HEK293T (cell line): ENCODE measurements at regions not wholly inside any gene's neighbourhood (a gene's known extent, or its start where the extent isn't known, plus 50 kb on each side); places are given as distances from the start of the nearest gene placed in this dataset.

Experiments used
- CTCF ChIA-PET: fragments of 350-600 bp; formaldehyde crosslinking; extraction: SDS; loops from one replicate; lab custom pipeline; 2021; ENCODE audit warnings: antibody characterized with exemption, inconsistent platforms; lab: Yijun Ruan, JAX
- POLR2A ChIA-PET: fragments of 350-600 bp; formaldehyde crosslinking; extraction: SDS; loops from one replicate; lab custom pipeline; 2020; ENCODE audit warnings: antibody characterized with exemption, inconsistent platforms; lab: Yijun Ruan, JAX
- DNase-seq: peaks from one replicate; pipeline ENCODE4 v3.0.0; 2012; ENCODE audit warnings: mixed read lengths; ENCODE audit errors: extremely low spot score
- ARNT ChIP-seq: fragments of 450-650 bp; IDR thresholded peaks from 2 replicates; pipeline ENCODE4 v1.6.1; 2017; ENCODE audit warnings: mild to moderate bottlenecking
- BHLHE40 ChIP-seq: fragments of 450-650 bp; IDR thresholded peaks from 2 replicates; pipeline ENCODE4 v1.6.1; 2016; ENCODE audit warnings: mild to moderate bottlenecking, moderate library complexity, borderline replicate concordance
- CTBP1 ChIP-seq: fragments of 450-650 bp; IDR thresholded peaks from 2 replicates; pipeline ENCODE4 v1.6.1; 2016; ENCODE audit warnings: borderline replicate concordance
- ELF4 ChIP-seq: fragments of 450-650 bp; IDR thresholded peaks from 2 replicates; pipeline ENCODE4 v1.6.1; 2017; ENCODE audit warnings: antibody characterized with exemption
- FOXA1 ChIP-seq: fragments of 450-650 bp; IDR thresholded peaks from 2 replicates; pipeline ENCODE4 v1.6.1; 2016; ENCODE audit warnings: mild to moderate bottlenecking
- FOXK2 ChIP-seq: fragments of 450-650 bp; IDR thresholded peaks from 2 replicates; pipeline ENCODE4 v1.6.1; 2016; ENCODE audit warnings: mild to moderate bottlenecking
- FOXM1 ChIP-seq: fragments of 450-650 bp; IDR thresholded peaks from 2 replicates; pipeline ENCODE4 v1.6.1; 2017; ENCODE audit warnings: mild to moderate bottlenecking, borderline replicate concordance
- HDGF ChIP-seq: fragments of 450-650 bp; IDR thresholded peaks from 2 replicates; pipeline ENCODE4 v1.6.1; 2017; ENCODE audit warnings: antibody characterized with exemption, borderline replicate concordance
- L3MBTL2 ChIP-seq: fragments of 450-650 bp; conservative IDR thresholded peaks from 2 replicates; pipeline ENCODE4 v1.6.1; 2016; ENCODE audit warnings: mild to moderate bottlenecking
- LEF1 ChIP-seq: fragments of 450-650 bp; IDR thresholded peaks from 2 replicates; pipeline ENCODE4 v1.6.1; 2017; ENCODE audit warnings: mild to moderate bottlenecking, borderline replicate concordance
- NFRKB ChIP-seq: fragments of 450-650 bp; IDR thresholded peaks from 2 replicates; pipeline ENCODE4 v1.6.1; 2016; ENCODE audit warnings: mild to moderate bottlenecking, moderate library complexity
- SP1 ChIP-seq: fragments of 450-650 bp; IDR thresholded peaks from 2 replicates; pipeline ENCODE4 v1.6.1; 2017
- SUZ12 ChIP-seq: fragments of 450-650 bp; IDR thresholded peaks from 2 replicates; pipeline ENCODE4 v1.6.1; 2016; ENCODE audit warnings: mild to moderate bottlenecking
- TARDBP ChIP-seq: fragments of 450-650 bp; IDR thresholded peaks from 2 replicates; pipeline ENCODE4 v1.6.1; 2016
- ZNF384 ChIP-seq: fragments of 450-650 bp; IDR thresholded peaks from 2 replicates; pipeline ENCODE4 v1.6.1; 2016
- TF ChIP-seq, protein P1 (sequence below): fragments of 450-650 bp; IDR thresholded peaks from 2 replicates; pipeline ENCODE4 v1.6.1; 2016

GRCh38 chr6:14906621-14907020 lies 339.2 kb upstream of the JARID2 start:
- TF ChIP-seq BHLHE40 = no peak
- TF ChIP-seq ZNF384 = no peak
- TF ChIP-seq ARNT = no peak
- no peak for TF ChIP-seq SP1
- TF ChIP-seq SUZ12 = no peak
- TF ChIP-seq, protein P1, sequence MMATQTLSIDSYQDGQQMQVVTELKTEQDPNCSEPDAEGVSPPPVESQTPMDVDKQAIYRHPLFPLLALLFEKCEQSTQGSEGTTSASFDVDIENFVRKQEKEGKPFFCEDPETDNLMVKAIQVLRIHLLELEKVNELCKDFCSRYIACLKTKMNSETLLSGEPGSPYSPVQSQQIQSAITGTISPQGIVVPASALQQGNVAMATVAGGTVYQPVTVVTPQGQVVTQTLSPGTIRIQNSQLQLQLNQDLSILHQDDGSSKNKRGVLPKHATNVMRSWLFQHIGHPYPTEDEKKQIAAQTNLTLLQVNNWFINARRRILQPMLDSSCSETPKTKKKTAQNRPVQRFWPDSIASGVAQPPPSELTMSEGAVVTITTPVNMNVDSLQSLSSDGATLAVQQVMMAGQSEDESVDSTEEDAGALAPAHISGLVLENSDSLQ = no peak
- TF ChIP-seq TARDBP = no peak
- POLR2A ChIA-PET = no interaction called here
- no peak for DNase-seq
- CTCF ChIA-PET = no interaction called here

DNA sequence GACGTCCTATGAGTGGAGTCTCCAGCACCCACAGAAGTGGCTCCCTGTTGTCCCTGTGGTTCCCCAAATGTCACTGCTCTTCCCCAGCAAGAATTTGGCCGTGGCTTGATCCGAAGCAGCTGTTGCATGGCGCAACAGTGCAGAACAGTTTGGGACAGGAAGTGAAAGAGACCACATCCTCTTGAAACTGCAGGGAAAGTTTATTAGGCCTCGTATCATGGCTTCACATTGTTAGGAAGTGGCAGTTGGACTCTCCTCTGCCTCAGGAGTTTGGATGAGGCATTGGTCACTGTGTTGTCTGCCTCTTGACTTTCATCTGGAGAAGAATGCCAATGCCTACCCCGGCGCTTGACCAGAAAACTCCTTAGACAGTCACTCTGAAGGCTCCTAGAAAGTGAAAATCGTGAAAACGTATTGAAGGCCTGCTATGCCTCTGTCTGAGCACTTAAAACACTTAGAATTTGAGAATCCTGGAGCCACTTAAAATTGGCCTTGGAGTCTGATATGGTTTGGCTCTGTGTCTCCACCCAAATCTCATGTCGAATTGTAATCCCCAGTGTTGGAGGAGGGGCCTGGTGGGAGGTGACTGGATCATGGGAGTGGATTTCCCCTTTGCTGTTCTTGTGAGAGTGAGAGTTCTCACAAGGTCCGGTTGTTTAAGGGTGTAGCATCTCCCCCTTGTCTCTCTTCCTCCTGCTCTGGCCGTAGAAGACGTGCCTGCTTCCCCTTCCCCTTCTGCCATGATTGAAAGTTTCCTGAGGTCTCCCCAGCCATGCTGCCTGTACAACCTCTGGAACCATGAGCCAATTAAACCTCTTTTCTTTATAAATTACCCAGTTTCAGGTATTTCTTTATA lies 334.9 kb upstream of the JARID2 start:
- TF ChIP-seq ELF4 = no peak
- no peak for TF ChIP-seq LEF1
- TF ChIP-seq, protein P1 = no peak
- TF ChIP-seq BHLHE40 = no peak
- no peak for TF ChIP-seq ZNF384
- no peak for TF ChIP-seq SP1
- TF ChIP-seq NFRKB = no peak
- TF ChIP-seq L3MBTL2 = no peak
- TF ChIP-seq ARNT = no peak
- TF ChIP-seq TARDBP = no peak
- TF ChIP-seq FOXK2 = no peak
- no peak for TF ChIP-seq FOXA1
- ChIA-PET POLR2A (no interaction called here), CTCF (no interaction called here)
- DNase-seq = no peak

DNA sequence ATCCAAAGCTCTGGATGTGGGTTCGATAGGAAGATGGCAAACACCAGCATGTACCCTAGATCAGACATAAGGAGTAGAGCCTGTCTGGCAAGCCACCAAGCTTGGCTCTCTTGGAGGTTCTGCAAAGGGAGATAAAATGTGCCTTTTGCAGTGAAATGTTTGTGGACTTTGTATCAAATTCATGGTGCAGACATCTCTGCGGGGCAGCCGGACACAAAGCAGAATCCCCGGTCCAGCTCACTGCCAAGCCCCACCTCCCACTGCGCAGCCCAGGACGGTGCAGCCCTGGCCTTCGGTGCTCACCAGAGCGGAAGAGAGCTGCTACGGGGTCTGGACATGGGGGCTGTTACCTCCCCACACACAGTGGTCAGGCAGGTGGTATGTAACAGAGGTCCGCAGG lies 333.6 kb upstream of the JARID2 start:
- ChIA-PET CTCF (no interaction called here), POLR2A (no interaction called here)
- TF ChIP-seq ARNT (no peak), HDGF (no peak), FOXA1 (no peak), NFRKB (no peak), FOXK2 (no peak), L3MBTL2 (no peak), SUZ12 (no peak), TARDBP (no peak), FOXM1 (no peak), CTBP1 (no peak), ELF4 (no peak), ZNF384 (no peak), LEF1 (no peak), SP1 (no peak), BHLHE40 (no peak)
- TF ChIP-seq, protein P1 = no peak
- no peak for DNase-seq

DNA sequence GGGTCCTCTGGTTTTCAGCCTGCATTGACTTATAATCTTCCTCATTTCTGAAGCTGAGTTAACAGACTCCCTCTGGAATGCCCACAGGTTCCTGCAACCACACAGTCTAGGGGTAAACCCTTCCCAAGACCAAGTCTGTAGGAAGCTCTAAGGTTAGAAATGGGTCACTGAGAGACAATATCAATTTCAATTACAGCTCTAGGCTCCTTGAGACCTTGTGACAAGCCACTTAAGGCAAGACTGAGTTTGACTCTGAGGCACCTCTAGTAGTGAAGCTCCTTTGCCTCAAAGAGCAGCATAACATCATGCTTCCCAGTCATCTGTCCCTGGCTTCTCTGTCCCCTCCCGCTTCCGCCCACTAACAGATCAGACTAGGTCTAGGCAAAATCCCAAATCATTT lies 333.2 kb upstream of the JARID2 start:
- TF ChIP-seq FOXA1 (no peak), LEF1 (no peak), FOXK2 (no peak), HDGF (no peak), L3MBTL2 (no peak), ZNF384 (no peak), NFRKB (no peak), TARDBP (no peak), ARNT (no peak), SUZ12 (no peak), CTBP1 (no peak), ELF4 (no peak), SP1 (no peak), FOXM1 (no peak), BHLHE40 (no peak)
- TF ChIP-seq, protein P1 = no peak
- ChIA-PET CTCF (no interaction called here), POLR2A (no interaction called here)
- DNase-seq = no peak

DNA sequence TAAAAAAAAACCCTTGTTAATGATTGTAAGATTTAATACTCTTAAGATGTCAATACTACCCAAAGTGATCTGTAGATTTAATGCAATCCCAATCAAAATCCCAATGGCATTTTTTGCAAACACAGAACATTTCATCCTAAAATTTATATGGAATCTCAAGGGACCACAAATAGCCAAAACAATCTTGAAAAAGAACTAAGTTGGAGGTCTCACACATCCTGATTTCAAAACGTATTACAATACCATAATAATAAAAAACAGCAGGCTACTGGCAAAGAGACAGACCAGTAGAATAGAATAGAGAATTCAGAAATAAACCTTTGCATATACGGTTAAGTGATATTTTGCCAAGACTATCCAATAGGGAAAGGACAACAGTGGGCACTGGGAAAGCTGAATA lies 331.9 kb upstream of the JARID2 start:
- POLR2A ChIA-PET = no interaction called here
- no peak for DNase-seq
- CTCF ChIA-PET = no interaction called here
- TF ChIP-seq HDGF (no peak), ELF4 (no peak), FOXK2 (no peak), SP1 (no peak), BHLHE40 (no peak), FOXA1 (no peak), ARNT (no peak), ZNF384 (no peak), TARDBP (no peak), NFRKB (no peak)
